SK-N-SH (cell line): ENCODE measurements at regions not wholly inside any gene's neighbourhood (a gene's known extent, or its start where the extent isn't known, plus 50 kb on each side); places are given as distances from the start of the nearest gene placed in this dataset.

Source experiments
- CTCF ChIA-PET: fragments of 300-600, 350-600 bp; formaldehyde crosslinking; extraction: SDS; loops from one replicate; lab custom pipeline; 2021; lab: Yijun Ruan, JAX
- POLR2A ChIA-PET: fragments of 350-600 bp; sonication (Branson Sonifier 250); formaldehyde crosslinking; extraction: SDS; loops from one replicate; lab custom pipeline; 2020; ENCODE audit warnings: antibody characterized with exemption, inconsistent platforms; lab: Yijun Ruan, JAX
- DNase-seq: peaks from one replicate; pipeline ENCODE4 v3.0.0; 2012
- H2AFZ ChIP-seq: fragments of 200-600 bp; sonication (generic); 2 replicates; pipeline ENCODE4 v1.8.1; 2016; ENCODE audit warnings: antibody characterized with exemption, mild to moderate bottlenecking, low read depth
- H3F3A ChIP-seq: fragments of 200-600 bp; sonication (generic); replicated peaks from 2 replicates; pipeline ENCODE3; 2016; ENCODE audit warnings: antibody characterized with exemption, mild to moderate bottlenecking; ENCODE audit not compliant: insufficient read depth
- H3K27ac ChIP-seq, 2 experiments: fragments of 200-500 bp in 1 of 2; fragments of 200-600 bp in 1 of 2; sonication (Bioruptor generic) in 1 of 2; sonication (generic), shearing (Covaris generic) in 1 of 2; 2 replicates each; pipeline versions ENCODE4 v1.5.1 to v1.6.1; 2014 to 2016; ENCODE audit warnings: low read depth in 2 of 2, inconsistent platforms in 1 of 2, low read length in 1 of 2, mild to moderate bottlenecking in 1 of 2, mixed read lengths in 1 of 2
- H3K27me3 ChIP-seq: fragments of 200-600 bp; sonication (generic), shearing (Covaris generic); 2 replicates; pipeline ENCODE4 v1.6.1; 2016; ENCODE audit warnings: mixed run types; ENCODE audit not compliant: insufficient read depth
- H3K36me3 ChIP-seq, 2 experiments: fragments of 200-500 bp in 1 of 2; fragments of 200-600 bp in 1 of 2; sonication (Bioruptor generic) in 1 of 2; sonication (generic) in 1 of 2; replicated peaks in 1 of 2; 2 replicates each; pipeline versions ENCODE3 to v1.5.1; 2014 to 2016; ENCODE audit warnings: low read length in 1 of 2, mild to moderate bottlenecking in 1 of 2; ENCODE audit not compliant: insufficient read depth in 2 of 2, control insufficient read depth in 1 of 2
- H3K4me1 ChIP-seq, 2 experiments: fragments of 200-500 bp in 1 of 2; fragments of 200-600 bp in 1 of 2; sonication (Bioruptor generic) in 1 of 2; sonication (generic), shearing (Covaris generic) in 1 of 2; 2 replicates each; pipeline versions ENCODE4 v1.5.1 to v1.6.1; 2014 to 2016; ENCODE audit warnings: low read depth in 1 of 2, low read length in 1 of 2, mixed run types in 1 of 2; ENCODE audit not compliant: insufficient read depth in 2 of 2, control insufficient read depth in 1 of 2
- H3K4me2 ChIP-seq: fragments of 200-600 bp; sonication (generic), shearing (Covaris generic); 2 replicates; pipeline ENCODE4 v1.6.1; 2017; ENCODE audit warnings: mixed run types
- H3K4me3 ChIP-seq, 2 experiments: fragments of 200-500 bp in 1 of 2; fragments of 200-600 bp in 1 of 2; sonication (Bioruptor generic) in 1 of 2; sonication (generic), shearing (Covaris generic) in 1 of 2; 2 replicates each; pipeline versions ENCODE4 v1.5.1 to v1.8.1; 2014 to 2016; ENCODE audit warnings: low read depth in 2 of 2, inconsistent platforms in 1 of 2, low read length in 1 of 2, mild to moderate bottlenecking in 1 of 2, mixed read lengths in 1 of 2, moderate library complexity in 1 of 2
- H3K79me2 ChIP-seq: fragments of 200-600 bp; sonication (generic); 2 replicates; pipeline ENCODE4 v1.8.1; 2017; ENCODE audit warnings: mild to moderate bottlenecking; ENCODE audit not compliant: insufficient read depth
- H3K9ac ChIP-seq: fragments of 200-600 bp; sonication (generic); 2 replicates; pipeline ENCODE4 v1.6.1; 2017; ENCODE audit warnings: mixed run types
- H3K9me2 ChIP-seq: fragments of 200-600 bp; sonication (generic); 2 replicates; pipeline ENCODE4 v1.6.1; 2017; ENCODE audit warnings: mixed run types
- H3K9me3 ChIP-seq: fragments of 200-600 bp; sonication (generic); 2 replicates; pipeline ENCODE4 v1.6.1; 2017; ENCODE audit warnings: mixed run types, mild to moderate bottlenecking, moderate library complexity
- H4K20me1 ChIP-seq: fragments of 200-600 bp; sonication (generic); 2 replicates; pipeline ENCODE4 v1.6.1; 2017; ENCODE audit warnings: mild to moderate bottlenecking, mixed run types; ENCODE audit not compliant: insufficient read depth
- EP300 ChIP-seq, 2 experiments: IDR thresholded peaks; 2 replicates each; pipeline versions ENCODE4 v1.4.0 to v1.6.1; 2012; ENCODE audit warnings: borderline replicate concordance in 1 of 2, low read depth in 1 of 2, low read length in 1 of 2
- FOSL2 ChIP-seq: IDR thresholded peaks from 2 replicates; pipeline ENCODE4 v1.4.0; 2012; ENCODE audit warnings: low read depth, mild to moderate bottlenecking, moderate library complexity, borderline replicate concordance
- FOXM1 ChIP-seq: IDR thresholded peaks from 2 replicates; pipeline ENCODE4 v1.4.0; 2012; ENCODE audit warnings: low read depth, mild to moderate bottlenecking
- JUND ChIP-seq: IDR thresholded peaks from 2 replicates; pipeline ENCODE4 v1.4.0; 2012
- POLR2AphosphoS5 ChIP-seq: IDR thresholded peaks from 2 replicates; pipeline ENCODE4 v1.6.1; 2012; ENCODE audit warnings: low read depth, low read length
- RCOR1 ChIP-seq: fragments of 150-350 bp; IDR thresholded peaks from 2 replicates; pipeline ENCODE4 v1.6.1; 2017; ENCODE audit warnings: antibody characterized with exemption, low read length
- RXRA ChIP-seq: IDR thresholded peaks from 2 replicates; pipeline ENCODE4 v1.4.0; 2012; ENCODE audit warnings: low read depth, mild to moderate bottlenecking, borderline replicate concordance
- SIN3A ChIP-seq: IDR thresholded peaks from 2 replicates; pipeline ENCODE4 v1.6.1; 2012; ENCODE audit warnings: low read depth, mild to moderate bottlenecking, low read length, moderate library complexity, borderline replicate concordance
- TEAD4 ChIP-seq: IDR thresholded peaks from 2 replicates; pipeline ENCODE4 v1.4.0; 2012; ENCODE audit warnings: mild to moderate bottlenecking, borderline replicate concordance; ENCODE audit not compliant: insufficient read depth
- WGBS: methylation state at CpG from one replicate; pipeline ENCODE4 v1.1.6; 2017; ENCODE audit warnings: low lambda C conversion rate; 5-methylcytosine and 5-hydroxymethylcytosine counted together
- TF ChIP-seq, protein P1 (sequence below): fragments of 150-350 bp; IDR thresholded peaks from 2 replicates; pipeline ENCODE4 v1.6.1; 2016; ENCODE audit warnings: mild to moderate bottlenecking, low read depth, low read length
- TF ChIP-seq, protein P2 (sequence below): IDR thresholded peaks from 2 replicates; pipeline ENCODE4 v1.4.0; 2012; ENCODE audit warnings: low read depth, borderline replicate concordance

DNA sequence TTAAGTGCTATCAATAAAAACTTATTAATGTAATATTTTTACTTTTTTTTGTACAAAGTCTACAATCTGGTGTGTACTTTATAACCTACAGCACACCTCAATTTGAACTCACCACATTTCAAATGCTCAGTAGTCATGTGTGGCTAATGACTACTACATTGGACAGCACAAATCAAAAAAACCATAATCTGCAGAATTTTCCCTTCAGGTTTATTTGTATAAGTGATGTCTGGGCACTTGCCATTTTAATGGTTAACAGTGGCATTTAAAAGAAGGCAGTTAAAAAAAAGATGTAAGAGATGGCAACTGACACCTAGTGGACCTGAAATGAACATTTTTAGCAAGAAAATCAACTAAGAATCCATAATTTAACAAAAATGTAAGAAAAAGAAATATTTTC lies 124.6 kb upstream of the NRBF2 start:
- Histone ChIP-seq H3K9me2 (no peaks in the 10 kb centered on the region), H3K4me1 (no peaks in the 10 kb centered on the region), H4K20me1 (no peaks in the 10 kb centered on the region), H3K36me3 (no peaks in the 10 kb centered on the region), H3K9me3 (no peaks in the 10 kb centered on the region), H3K27me3 (peaks cover 7% of the 10 kb centered on the region; the same call in 1 of the 2 replicates), H3K4me2 (no peak overlapping the region), H3F3A (no peaks in the 10 kb centered on the region), H2AFZ (no peak overlapping the region), H3K27ac (no peak overlapping the region), H3K9ac (no peak overlapping the region), H3K79me2 (no peaks in the 10 kb centered on the region), H3K4me3 (no peak overlapping the region)
- TF ChIP-seq FOSL2, result no peak
- TF ChIP-seq FOXM1, result no peak
- TF ChIP-seq RCOR1, result no peak
- no peak for TF ChIP-seq SIN3A
- no peak for TF ChIP-seq RXRA
- no peak for TF ChIP-seq JUND
- TF ChIP-seq TEAD4, result no peak
- ChIA-PET CTCF (no interaction called here), POLR2A (no interaction called here)
- no peak for DNase-seq

DNA sequence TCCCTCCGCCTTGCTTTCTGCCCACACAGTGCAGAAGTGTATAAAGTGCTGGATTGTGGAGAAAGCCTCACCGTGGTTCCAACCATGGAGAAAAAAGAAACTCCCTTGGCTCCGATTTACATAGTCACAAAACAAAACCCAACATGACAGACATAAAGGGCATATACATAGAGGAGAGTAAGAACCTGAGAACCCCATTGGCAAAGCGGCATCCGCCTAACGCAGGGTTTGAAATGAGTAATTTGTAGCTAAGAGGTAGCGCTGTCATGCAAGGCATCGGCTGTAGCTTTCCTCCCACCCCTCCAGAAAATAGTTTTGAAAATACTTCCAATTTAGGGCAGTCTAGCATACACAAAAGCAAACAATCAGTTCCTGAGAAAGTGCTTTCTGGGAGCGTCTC lies 126.0 kb upstream of the NRBF2 start:
- POLR2A ChIA-PET, result no interaction called here
- no peak overlapping the region for H3K9ac ChIP-seq
- H3F3A ChIP-seq, result no peaks in the 10 kb centered on the region
- WGBS, result 69% methylated on average over 9 of the region's 9 CpGs
- H3K27ac ChIP-seq, result no peak overlapping the region
- DNase-seq, result no peak
- H3K27me3 ChIP-seq, result peaks cover 7% of the 10 kb centered on the region; the same call in 1 of the 2 replicates
- no peak overlapping the region for H3K4me2 ChIP-seq
- no peaks in the 10 kb centered on the region for H3K4me1 ChIP-seq
- H4K20me1 ChIP-seq, result no peaks in the 10 kb centered on the region
- TF ChIP-seq POLR2AphosphoS5 (no peak), EP300 (IDR thresholded peaks at IDR 0.05; ENCODE audit: borderline replicate concordance in 1 of 2, low read depth in 1 of 2, low read length in 1 of 2) (no peak)
- TF ChIP-seq, protein P1, sequence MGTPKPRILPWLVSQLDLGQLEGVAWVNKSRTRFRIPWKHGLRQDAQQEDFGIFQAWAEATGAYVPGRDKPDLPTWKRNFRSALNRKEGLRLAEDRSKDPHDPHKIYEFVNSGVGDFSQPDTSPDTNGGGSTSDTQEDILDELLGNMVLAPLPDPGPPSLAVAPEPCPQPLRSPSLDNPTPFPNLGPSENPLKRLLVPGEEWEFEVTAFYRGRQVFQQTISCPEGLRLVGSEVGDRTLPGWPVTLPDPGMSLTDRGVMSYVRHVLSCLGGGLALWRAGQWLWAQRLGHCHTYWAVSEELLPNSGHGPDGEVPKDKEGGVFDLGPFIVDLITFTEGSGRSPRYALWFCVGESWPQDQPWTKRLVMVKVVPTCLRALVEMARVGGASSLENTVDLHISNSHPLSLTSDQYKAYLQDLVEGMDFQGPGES, result no peak
- TF ChIP-seq, all 33 proteins: peak for 0
- Histone ChIP-seq H3K36me3 (no peaks in the 10 kb centered on the region), H3K9me3 (no peaks in the 10 kb centered on the region), H3K9me2 (no peaks in the 10 kb centered on the region), H3K4me3 (no peak overlapping the region), H2AFZ (no peak overlapping the region), H3K79me2 (no peaks in the 10 kb centered on the region)
- CTCF ChIA-PET, result interaction anchor here (0.8 kb wide), 1 partner anchor 26 kb away, joined by 4 read pairs; no protein-coding TSS in a partner anchor

DNA sequence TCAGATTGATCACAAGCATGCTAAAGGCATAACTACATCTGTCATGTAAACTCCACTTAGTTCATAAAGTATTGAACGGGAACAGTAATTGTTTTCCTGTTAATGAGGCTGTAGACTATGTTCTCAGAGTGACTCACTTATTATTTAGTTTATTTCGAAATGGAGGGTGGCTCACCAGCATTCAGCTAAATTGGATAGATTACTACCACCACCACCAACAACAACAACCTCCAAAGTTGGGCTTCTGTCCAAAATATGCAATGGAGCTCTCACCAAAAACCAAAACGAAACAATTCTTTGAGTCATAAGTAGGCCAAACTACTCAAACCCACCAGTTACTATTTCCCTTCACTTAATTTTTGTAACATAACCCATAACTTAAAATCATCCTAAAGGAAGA lies 127.9 kb upstream of the NRBF2 start:
- H4K20me1 ChIP-seq, result no peaks in the 10 kb centered on the region
- no peaks in the 10 kb centered on the region for H3K9me2 ChIP-seq
- TF ChIP-seq, protein P2, sequence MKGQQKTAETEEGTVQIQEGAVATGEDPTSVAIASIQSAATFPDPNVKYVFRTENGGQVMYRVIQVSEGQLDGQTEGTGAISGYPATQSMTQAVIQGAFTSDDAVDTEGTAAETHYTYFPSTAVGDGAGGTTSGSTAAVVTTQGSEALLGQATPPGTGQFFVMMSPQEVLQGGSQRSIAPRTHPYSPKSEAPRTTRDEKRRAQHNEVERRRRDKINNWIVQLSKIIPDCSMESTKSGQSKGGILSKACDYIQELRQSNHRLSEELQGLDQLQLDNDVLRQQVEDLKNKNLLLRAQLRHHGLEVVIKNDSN, result no peak
- TF ChIP-seq FOSL2, result no peak
- no peak for TF ChIP-seq SIN3A
- H3K79me2 ChIP-seq, result no peaks in the 10 kb centered on the region
- no peak overlapping the region for H3K4me3 ChIP-seq
- H2AFZ ChIP-seq, result no peak overlapping the region
- no peaks in the 10 kb centered on the region for H3K9me3 ChIP-seq
- no peak overlapping the region for H3K27ac ChIP-seq
- DNase-seq, result no peak
- ChIA-PET POLR2A (no interaction called here), CTCF (interaction anchor here (0.8 to 1.4 kb wide), 4 partner anchors 14 to 236 kb away, joined by 3 to 8 read pairs (median 3); no protein-coding TSS in a partner anchor)
- 34% methylated on average over 3 of the region's 3 CpGs for WGBS
- no peaks in the 10 kb centered on the region for H3F3A ChIP-seq
- no peaks in the 10 kb centered on the region for H3K4me1 ChIP-seq
- no peak overlapping the region for H3K9ac ChIP-seq
- H3K27me3 ChIP-seq, result peaks cover 7% of the 10 kb centered on the region; the same call in 1 of the 2 replicates
- H3K4me2 ChIP-seq, result no peak overlapping the region
- no peaks in the 10 kb centered on the region for H3K36me3 ChIP-seq
